Astrocyte (in vitro differentiated cells and primary cell): ENCODE measurements at regions not wholly inside any gene's neighbourhood (a gene's known extent, or its start where the extent isn't known, plus 50 kb on each side); places are given as distances from the start of the nearest gene placed in this dataset.

Experiments
- EZH2 ChIP-seq: IDR thresholded peaks from 2 replicates; pipeline ENCODE4 v1.6.1; 2012; ENCODE audit warnings: mild to moderate bottlenecking, low read length, inconsistent platforms; ENCODE audit not compliant: insufficient read depth
- TF ChIP-seq, protein P1 (sequence below): IDR thresholded peaks from 2 replicates; pipeline ENCODE4 v1.5.1; 2011; ENCODE audit warnings: low read depth, mild to moderate bottlenecking, inconsistent platforms, low read length, moderate library complexity; ENCODE audit not compliant: insufficient read depth

DNA sequence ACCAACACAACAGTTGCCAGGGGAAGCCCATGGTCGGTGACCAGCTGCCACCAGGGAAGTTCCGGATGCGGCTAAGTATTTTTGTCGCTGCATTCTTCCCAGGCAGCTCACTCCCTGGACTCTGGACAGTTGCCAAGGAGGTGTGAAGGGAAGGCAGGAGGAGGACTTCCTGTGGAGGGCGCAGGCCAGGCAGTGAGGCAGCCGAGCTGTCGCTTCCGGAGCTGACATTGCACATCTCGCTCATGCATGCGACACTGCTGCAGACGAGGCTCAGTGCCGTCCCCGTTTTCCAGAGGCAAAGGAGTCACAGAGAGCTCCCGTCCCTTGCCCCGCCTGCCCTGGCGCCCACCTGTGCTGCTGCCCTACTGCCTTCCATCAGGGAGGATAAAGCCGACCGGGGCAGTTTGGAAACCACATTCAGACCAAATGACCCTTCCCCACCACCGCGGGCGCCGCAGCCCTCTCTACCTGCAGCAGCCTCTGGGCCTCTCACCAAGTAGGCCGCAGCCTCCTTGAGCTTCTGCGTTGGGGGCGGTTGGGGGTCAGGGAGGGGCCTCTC is 81.4 kb downstream of the NENF start:
- peak; percentile 62 for TF ChIP-seq EZH2
- TF ChIP-seq, protein P1, sequence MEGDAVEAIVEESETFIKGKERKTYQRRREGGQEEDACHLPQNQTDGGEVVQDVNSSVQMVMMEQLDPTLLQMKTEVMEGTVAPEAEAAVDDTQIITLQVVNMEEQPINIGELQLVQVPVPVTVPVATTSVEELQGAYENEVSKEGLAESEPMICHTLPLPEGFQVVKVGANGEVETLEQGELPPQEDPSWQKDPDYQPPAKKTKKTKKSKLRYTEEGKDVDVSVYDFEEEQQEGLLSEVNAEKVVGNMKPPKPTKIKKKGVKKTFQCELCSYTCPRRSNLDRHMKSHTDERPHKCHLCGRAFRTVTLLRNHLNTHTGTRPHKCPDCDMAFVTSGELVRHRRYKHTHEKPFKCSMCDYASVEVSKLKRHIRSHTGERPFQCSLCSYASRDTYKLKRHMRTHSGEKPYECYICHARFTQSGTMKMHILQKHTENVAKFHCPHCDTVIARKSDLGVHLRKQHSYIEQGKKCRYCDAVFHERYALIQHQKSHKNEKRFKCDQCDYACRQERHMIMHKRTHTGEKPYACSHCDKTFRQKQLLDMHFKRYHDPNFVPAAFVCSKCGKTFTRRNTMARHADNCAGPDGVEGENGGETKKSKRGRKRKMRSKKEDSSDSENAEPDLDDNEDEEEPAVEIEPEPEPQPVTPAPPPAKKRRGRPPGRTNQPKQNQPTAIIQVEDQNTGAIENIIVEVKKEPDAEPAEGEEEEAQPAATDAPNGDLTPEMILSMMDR: no peak
